ENCODE measurements at regions not wholly inside any gene's neighbourhood (a gene's known extent, or its start where the extent isn't known, plus 50 kb on each side); places are given as distances from the start of the nearest gene placed in this dataset. TPM values are rescaled to one million over a fixed set of nuclear protein-coding genes. Genes with fewer than 3 reads are reported as not detected.

Small RNA genes in the stretch of these regions (small RNA-seq; reads per million reads assigned to genes)
- gene CR392039.1 (ENCODE audit: insufficient read length, low read depth): not detected

All from CD14-positive monocyte (primary cell).